ENCODE measurements at regions not wholly inside any gene's neighbourhood (a gene's known extent, or its start where the extent isn't known, plus 50 kb on each side); places are given as distances from the start of the nearest gene placed in this dataset.

- Mint-ChIP-seq H3K4me3 (ENCODE audit: unreplicated experiment) (no peak overlapping the region), H3K27me3 (ENCODE audit: insufficient read depth, unreplicated experiment) (no peaks in the 10 kb centered on the region), H3K4me1 (ENCODE audit: insufficient read depth, unreplicated experiment) (no peaks in the 10 kb centered on the region), H3K36me3 (ENCODE audit: insufficient read depth, unreplicated experiment) (no peaks in the 10 kb centered on the region), H3K9me3 (ENCODE audit: unreplicated experiment) (peaks cover 26% of the 10 kb centered on the region), H3K27ac (ENCODE audit: low read depth, unreplicated experiment) (no peak overlapping the region)
- BruUV-seq (replicated peaks), result no TSS peak
- POLR2A ChIA-PET, result no interaction called here
- CTCF ChIA-PET, result no interaction called here
- no peak for DNase-seq (ENCODE audit: unreplicated experiment)
- no peak for TF ChIP-seq CTCF (IDR thresholded peaks at IDR 0.05; ENCODE audit: unreplicated experiment)
- intact Hi-C loops (cut with micrococcal nuclease), result no loop called here
Observed at GRCh38 chr19:32168606-32169005, 176.8 kb upstream of the ZNF507 start.

- ChIA-PET POLR2A (no interaction called here), CTCF (interaction anchor here (0.6 kb wide), 1 partner anchor 1456 kb away, joined by 3 read pairs; no protein-coding TSS in a partner anchor)
- TF ChIP-seq CTCF (IDR thresholded peaks at IDR 0.05; ENCODE audit: unreplicated experiment), result no peak
- H3K36me3 Mint-ChIP-seq (ENCODE audit: insufficient read depth, unreplicated experiment), result no peaks in the 10 kb centered on the region
- no peak for DNase-seq (ENCODE audit: unreplicated experiment)
- H3K4me3 Mint-ChIP-seq (ENCODE audit: unreplicated experiment), result no peak overlapping the region
- peaks cover 17% of the 10 kb centered on the region for H3K9me3 Mint-ChIP-seq (ENCODE audit: unreplicated experiment)
- no peaks in the 10 kb centered on the region for H3K4me1 Mint-ChIP-seq (ENCODE audit: insufficient read depth, unreplicated experiment)
- no peaks in the 10 kb centered on the region for H3K27me3 Mint-ChIP-seq (ENCODE audit: insufficient read depth, unreplicated experiment)
- no TSS peak for BruUV-seq (replicated peaks)
- H3K27ac Mint-ChIP-seq (ENCODE audit: low read depth, unreplicated experiment), result no peak overlapping the region
- intact Hi-C loops (cut with micrococcal nuclease), result no loop called here
Observed at GRCh38 chr19:32171719-32172151, 173.7 kb upstream of the ZNF507 start.

GRCh38 chr19:32172566-32173160 is 172.7 kb upstream of the ZNF507 start:
- no TSS peak for BruUV-seq (replicated peaks)
- TF ChIP-seq CTCF (IDR thresholded peaks at IDR 0.05; ENCODE audit: unreplicated experiment), result no peak
- DNase-seq (ENCODE audit: unreplicated experiment), result no peak
- Mint-ChIP-seq H3K27me3 (ENCODE audit: insufficient read depth, unreplicated experiment) (no peaks in the 10 kb centered on the region), H3K4me1 (ENCODE audit: insufficient read depth, unreplicated experiment) (no peaks in the 10 kb centered on the region), H3K36me3 (ENCODE audit: insufficient read depth, unreplicated experiment) (no peaks in the 10 kb centered on the region), H3K4me3 (ENCODE audit: unreplicated experiment) (no peak overlapping the region), H3K9me3 (ENCODE audit: unreplicated experiment) (peaks cover 17% of the 10 kb centered on the region), H3K27ac (ENCODE audit: low read depth, unreplicated experiment) (no peak overlapping the region)
- ChIA-PET CTCF (interaction anchor here (0.6 kb wide), 1 partner anchor 1457 kb away, joined by 3 read pairs; no protein-coding TSS in a partner anchor), POLR2A (no interaction called here)
- intact Hi-C loops (cut with micrococcal nuclease), result no loop called here

DNA sequence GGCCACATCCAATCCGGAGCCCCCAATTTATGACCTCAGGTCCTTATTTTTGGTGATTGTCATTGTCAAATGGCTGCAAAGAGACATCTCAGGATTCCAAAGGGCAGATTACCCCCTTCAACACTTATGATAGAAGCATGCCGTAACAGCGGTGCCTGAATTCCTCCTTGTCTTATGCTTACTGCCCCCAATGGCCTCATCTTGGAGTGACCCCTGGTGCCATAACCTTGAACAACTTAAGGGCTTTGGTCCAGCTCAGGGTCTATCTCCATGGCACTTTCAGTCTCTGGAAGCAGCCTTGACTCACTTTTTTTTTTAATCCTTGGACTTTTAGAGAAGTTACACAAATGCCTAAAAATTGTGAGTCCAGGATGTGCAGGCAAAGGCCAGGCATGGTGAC is 171.6 kb upstream of the ZNF507 start:
- Mint-ChIP-seq H3K9me3 (ENCODE audit: unreplicated experiment) (peaks cover 15% of the 10 kb centered on the region), H3K36me3 (ENCODE audit: insufficient read depth, unreplicated experiment) (no peaks in the 10 kb centered on the region), H3K4me1 (ENCODE audit: insufficient read depth, unreplicated experiment) (no peaks in the 10 kb centered on the region), H3K4me3 (ENCODE audit: unreplicated experiment) (no peak overlapping the region), H3K27ac (ENCODE audit: low read depth, unreplicated experiment) (no peak overlapping the region), H3K27me3 (ENCODE audit: insufficient read depth, unreplicated experiment) (no peaks in the 10 kb centered on the region)
- intact Hi-C loops (cut with micrococcal nuclease), result no loop called here
- BruUV-seq (replicated peaks), result no TSS peak
- ChIA-PET CTCF (no interaction called here), POLR2A (no interaction called here)
- no peak for TF ChIP-seq CTCF (IDR thresholded peaks at IDR 0.05; ENCODE audit: unreplicated experiment)
- DNase-seq (ENCODE audit: unreplicated experiment), result no peak
